ENCODE measurements at regions not wholly inside any gene's neighbourhood (a gene's known extent, or its start where the extent isn't known, plus 50 kb on each side); places are given as distances from the start of the nearest gene placed in this dataset.
A peak's percentile ranks its signal among the peaks of the same experiment; 100 is the strongest.
"Not testable (repeated sequence)": the region's sequence is repeated elsewhere in the genome, so short reads cannot be mapped to it uniquely, and the experiment has no call there.

DNA sequence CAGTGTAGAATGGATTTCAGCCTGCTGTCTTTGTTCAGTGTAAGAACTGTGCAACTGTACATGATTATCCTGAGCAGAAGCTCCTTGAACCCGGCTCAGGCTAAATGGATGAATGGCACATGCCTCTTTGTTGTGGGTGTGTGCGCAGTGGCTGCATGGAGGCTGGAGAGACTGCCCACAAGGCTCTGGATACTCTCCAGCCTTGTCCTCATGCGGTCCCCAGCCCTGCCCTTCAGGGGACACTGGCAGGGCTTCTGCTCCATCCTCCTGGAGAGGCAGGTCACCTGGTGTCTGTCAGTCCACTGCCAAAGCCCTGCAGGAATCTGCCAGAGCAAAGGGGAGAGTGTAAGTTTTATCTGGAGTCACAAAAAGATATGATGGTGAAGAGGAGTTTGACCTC, 241.7 kb upstream of the EXOC2 start:
- no peak for DNase-seq
- TF ChIP-seq POLR2A (IDR thresholded peaks at IDR 0.05; ENCODE audit: low read length) (no peak), GATA1 (IDR thresholded peaks at IDR 0.05; ENCODE audit: low read depth, low read length) (no peak)

DNA sequence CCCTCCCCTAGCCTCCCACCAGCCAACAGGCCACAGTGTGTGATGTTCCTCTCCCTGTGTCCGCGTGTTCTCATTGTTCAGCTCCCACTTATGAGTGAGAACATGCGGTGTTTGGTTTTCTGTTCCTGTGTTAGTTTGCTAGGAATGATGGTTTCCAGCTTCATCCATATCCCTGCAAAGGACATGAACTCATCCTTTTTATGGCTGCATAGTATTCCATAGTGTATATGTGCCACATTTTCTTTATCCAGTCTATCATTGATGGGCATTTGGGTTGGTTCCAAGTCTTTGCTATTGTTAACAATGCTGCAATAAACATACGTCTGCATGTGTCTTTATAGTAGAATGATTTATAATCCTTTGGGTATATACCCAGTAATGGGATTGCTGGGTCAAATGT, 239.0 kb upstream of the EXOC2 start:
- DNase-seq = not testable (repeated sequence)

DNA sequence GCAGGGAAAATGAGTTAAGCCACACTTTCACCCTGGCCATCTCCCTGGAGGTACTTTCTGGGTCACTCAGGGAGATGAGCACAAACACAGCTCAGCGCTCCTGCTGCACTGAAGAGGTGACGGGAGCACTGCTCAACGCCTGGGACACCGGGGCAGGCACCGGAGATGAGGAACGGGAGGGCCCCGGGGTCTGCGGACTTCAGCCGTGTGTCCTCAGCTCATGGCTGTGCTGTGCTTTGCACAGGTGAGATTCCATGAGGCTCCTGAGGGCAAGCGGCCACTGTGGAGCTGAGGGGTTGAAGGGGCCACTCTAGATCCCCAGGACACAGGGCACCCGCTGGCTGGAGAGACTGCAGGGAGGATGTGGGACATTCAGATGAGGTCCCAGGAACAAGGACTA, 234.2 kb upstream of the EXOC2 start:
- DNase-seq = no peak
- no peak for TF ChIP-seq GATA1 (IDR thresholded peaks at IDR 0.05; ENCODE audit: low read depth, low read length)
- TF ChIP-seq POLR2A (IDR thresholded peaks at IDR 0.05; ENCODE audit: low read length) = no peak

DNA sequence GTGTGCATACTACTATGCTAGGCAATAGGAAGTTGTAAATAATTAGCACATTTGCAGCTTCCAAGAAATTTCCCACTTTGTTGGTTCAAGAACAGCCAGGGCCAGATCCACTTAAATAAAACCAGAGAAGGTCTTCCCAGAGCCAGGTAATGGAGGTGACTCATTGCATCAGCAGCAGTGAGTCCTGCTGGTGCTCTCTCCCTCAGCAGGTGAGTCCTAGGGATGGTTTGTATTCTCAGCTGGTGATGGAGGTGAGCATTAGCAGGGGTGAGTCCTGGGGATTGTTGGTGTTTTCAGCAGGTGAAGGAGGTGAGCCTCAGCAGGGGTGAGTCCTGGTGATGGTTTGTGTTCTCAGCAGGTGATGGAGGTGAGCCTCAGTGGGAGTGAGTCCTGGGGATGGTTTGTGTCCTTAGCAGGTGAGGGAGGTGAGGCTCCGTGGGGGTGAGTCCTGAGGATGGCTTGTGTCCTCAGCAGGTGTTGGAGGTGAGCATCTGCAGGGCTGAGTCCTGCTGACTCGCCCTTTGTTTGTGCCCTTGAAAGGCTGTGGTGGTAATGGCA, 232.8 kb upstream of the EXOC2 start:
- no peak for TF ChIP-seq GATA1 (IDR thresholded peaks at IDR 0.05; ENCODE audit: low read depth, low read length)
- TF ChIP-seq POLR2A (IDR thresholded peaks at IDR 0.05; ENCODE audit: low read length) = no peak
- no peak for DNase-seq

DNA sequence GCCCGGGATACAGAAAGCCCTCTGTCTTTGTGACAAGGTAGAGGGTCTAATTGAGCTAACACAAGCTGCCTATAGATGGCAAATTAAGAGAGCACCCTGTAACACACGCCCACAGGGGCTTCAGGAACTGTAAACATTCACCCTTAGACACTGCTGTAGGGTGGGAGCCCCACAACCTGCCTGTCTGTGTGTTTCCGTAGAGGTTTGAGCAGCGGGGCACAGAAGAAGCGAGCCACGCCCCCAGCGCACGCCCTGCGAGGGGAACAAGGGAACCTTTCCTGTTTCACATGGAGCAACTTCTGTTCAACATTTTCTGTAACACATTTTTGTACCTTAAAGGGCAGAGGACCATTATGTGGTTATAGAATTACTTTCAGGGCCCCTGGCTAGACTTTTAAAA, 231.7 kb upstream of the EXOC2 start:
- no peak for TF ChIP-seq POLR2A (IDR thresholded peaks at IDR 0.05; ENCODE audit: low read length)
- no peak for TF ChIP-seq GATA1 (IDR thresholded peaks at IDR 0.05; ENCODE audit: low read depth, low read length)
- DNase-seq = no peak

DNA sequence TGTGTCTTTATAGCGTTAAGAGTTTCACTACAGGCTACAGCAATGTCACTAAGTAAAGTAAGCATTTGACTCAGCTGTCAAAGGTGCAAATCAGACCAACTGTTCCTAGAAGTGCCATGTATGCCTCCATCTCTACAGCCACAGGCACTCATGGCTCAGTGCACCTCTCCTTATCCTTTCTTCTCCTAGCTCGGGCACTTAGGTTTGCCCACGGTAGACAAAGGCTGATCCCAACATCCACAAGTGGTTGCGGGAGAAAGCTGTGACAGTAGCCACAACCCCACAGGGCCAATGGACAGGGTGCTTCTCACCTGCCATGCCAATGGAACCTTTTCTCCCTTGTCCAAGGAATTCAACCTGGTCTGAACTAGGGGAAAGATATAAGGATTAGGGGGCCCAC, 228.5 kb upstream of the EXOC2 start:
- no peak for DNase-seq
- TF ChIP-seq POLR2A (IDR thresholded peaks at IDR 0.05; ENCODE audit: low read length) (no peak), GATA1 (IDR thresholded peaks at IDR 0.05; ENCODE audit: low read depth, low read length) (no peak)

DNA sequence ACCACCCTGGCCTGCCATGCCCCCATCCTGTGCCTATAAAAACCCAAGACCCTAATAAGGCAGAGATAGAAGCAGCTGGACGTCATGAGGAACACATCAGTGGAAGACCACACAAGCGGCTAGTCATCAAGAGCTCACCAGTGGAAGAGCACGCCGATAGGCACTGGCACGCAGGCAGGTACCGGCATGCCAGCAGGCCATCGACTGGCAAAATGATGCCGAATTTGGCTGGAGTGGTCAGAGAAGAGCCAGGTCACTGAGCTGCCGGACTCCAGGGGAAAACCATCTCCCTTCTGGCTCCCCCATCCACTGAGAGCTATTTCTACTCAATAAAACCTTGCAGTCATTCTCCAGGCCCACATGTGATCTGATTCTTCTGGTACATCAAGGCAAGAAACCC, 227.6 kb upstream of the EXOC2 start:
- TF ChIP-seq POLR2A (IDR thresholded peaks at IDR 0.05; ENCODE audit: low read length) = no peak
- no peak for TF ChIP-seq GATA1 (IDR thresholded peaks at IDR 0.05; ENCODE audit: low read depth, low read length)
- no peak for DNase-seq

DNA sequence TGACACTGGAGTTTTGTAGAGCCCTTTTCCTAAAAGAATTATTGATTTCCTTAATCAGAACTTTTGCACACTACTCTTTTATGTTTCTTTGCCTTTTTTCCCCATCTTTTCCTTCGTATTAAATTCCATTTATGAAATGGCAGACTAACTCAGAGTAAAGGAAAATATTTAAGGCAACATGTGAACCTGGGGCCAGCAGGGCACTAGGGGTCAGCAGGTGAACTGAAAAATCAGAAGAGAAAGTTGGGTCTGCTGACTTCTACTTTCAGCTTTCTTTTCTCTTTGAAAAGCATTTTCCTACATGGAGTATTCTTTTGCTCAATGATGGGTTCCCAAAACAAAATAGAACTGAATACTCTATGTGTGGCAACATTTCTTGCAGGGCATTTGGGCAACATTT, 226.6 kb upstream of the EXOC2 start:
- TF ChIP-seq GATA1 (IDR thresholded peaks at IDR 0.05; ENCODE audit: low read depth, low read length) (no peak), POLR2A (IDR thresholded peaks at IDR 0.05; ENCODE audit: low read length) (no peak)
- no peak for DNase-seq

DNA sequence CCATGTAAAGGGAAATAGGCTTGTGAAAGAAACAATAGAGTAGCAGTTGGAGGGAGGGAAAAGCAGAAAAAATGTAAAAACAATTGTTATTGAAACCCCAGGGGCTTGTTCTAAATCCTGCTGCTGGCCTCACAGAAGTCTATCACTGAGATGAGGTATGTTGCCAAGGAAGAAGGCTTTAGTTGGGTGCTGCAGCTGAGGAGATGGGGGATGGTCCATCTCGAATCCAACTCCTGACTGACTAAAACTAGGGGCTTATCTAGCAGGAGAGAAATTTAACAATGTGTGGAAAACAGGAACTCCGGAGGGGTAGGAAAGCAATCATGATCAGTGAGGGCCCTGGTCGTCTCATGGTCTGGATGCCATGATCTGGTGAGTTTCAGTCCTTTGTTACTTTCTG, 225.0 kb upstream of the EXOC2 start:
- no peak for DNase-seq
- TF ChIP-seq GATA1 (IDR thresholded peaks at IDR 0.05; ENCODE audit: low read depth, low read length) = no peak
- TF ChIP-seq POLR2A (IDR thresholded peaks at IDR 0.05; ENCODE audit: low read length) = no peak

DNA sequence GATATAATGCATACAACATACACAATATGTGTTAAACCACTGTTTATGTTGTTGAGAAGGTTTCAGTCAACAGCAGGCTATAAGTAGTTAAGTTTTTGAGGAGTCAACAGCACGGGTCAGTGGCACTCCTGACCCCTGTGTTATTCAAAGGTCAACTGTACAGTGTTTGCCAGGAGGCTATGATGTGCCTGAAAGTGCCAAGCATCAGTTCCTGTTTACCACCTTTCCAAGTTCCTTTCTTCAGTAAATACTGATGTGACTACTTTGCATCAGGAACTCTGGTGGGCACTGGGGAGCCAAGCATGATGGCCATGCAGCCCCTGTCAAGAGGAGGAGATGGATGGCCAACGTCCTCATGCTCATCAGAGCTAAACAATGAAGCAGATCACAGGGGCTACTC, 224.4 kb upstream of the EXOC2 start:
- DNase-seq = no peak
- TF ChIP-seq GATA1 (IDR thresholded peaks at IDR 0.05; ENCODE audit: low read depth, low read length) (no peak), POLR2A (IDR thresholded peaks at IDR 0.05; ENCODE audit: low read length) (no peak)

DNA sequence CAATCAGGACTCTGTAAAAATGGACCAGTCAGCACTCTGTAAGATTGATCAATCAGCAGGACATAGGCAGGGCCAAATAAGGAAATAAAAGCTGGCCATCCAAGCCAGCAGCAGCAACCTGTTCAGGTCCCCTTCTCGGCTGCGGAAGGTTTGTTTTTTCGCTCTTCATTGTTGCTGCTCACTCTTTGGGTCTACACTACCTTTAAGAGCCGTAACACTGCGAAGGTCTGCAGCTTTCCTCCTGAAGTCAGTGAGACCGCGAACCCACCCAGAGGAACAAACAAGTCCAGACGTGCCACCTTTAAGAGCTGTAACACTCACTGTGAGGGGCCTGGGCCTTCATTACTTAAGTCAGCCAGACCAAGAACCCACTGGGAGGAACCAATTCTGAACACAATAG, 223.2 kb upstream of the EXOC2 start:
- no peak for TF ChIP-seq POLR2A (IDR thresholded peaks at IDR 0.05; ENCODE audit: low read length)
- TF ChIP-seq GATA1 (IDR thresholded peaks at IDR 0.05; ENCODE audit: low read depth, low read length) = no peak
- no peak for DNase-seq

DNA sequence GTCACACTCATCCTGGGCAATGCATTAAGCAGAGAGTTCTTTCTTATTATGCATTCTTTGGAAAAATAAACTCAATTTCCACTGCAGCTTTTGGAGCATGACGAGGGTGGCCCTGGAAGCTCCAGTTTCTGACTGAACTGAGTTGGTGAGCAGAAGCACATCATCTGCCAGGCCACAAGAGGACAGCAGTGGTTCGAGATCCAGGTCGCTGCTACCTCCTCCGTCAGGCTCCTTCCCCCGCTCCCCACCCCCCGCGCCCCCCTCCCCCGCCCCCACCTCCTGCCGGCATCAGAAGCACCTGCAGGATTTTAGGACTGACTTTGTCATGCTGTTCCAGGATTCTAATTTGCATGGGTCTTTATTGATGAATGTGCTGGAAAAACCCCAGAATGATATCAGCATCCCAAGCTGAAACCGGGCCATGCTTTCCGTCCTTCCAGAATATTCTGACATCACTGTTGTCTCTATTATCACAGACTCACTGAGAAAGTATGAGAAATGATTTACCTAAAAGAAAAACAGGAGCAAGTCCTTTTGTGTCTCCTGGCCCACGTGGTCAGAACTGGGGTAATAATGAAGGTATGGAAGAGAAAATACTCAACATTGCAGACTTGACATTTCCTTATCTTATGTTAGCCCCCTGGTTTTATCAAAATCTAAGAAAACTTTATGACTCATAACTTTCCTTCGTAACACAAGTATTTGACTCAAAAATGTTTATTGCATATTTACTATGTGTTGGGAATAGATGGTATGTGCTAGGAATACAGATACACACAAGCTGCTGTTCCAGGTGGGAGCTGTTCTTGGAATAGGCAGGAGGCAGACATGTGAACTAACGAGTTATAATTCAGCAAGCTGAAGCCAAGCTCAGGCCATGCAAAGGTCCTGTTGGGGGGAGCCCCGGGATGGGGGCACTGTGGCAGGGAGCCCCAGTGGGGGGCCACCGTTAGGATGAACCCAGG, 220.2 kb upstream of the EXOC2 start:
- DNase-seq = no peak
- TF ChIP-seq GATA1 (IDR thresholded peaks at IDR 0.05; ENCODE audit: low read depth, low read length) = no peak
- TF ChIP-seq POLR2A (IDR thresholded peaks at IDR 0.05; ENCODE audit: low read length) = no peak

DNA sequence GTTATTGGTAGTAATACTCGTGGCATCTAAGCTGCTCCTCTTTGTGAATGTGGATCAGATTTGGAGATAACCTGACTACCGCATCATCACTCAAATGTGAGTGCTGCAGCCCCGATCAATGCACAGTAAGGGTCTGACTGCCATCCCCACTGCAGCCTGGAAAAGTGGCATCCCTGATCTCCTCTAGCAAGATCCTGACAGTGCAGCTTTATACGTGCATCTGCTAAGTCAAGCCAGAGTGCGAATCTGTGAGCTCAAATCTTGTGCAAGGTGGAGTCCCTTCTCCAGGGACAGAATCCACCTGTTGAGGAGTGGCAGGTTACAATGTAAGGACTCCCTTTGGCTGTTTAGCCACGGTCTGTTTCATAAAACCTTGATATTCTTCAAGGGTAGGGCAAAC, 215.0 kb upstream of the EXOC2 start:
- TF ChIP-seq GATA1 (IDR thresholded peaks at IDR 0.05; ENCODE audit: low read depth, low read length) = no peak
- TF ChIP-seq POLR2A (IDR thresholded peaks at IDR 0.05; ENCODE audit: low read length) = no peak

DNA sequence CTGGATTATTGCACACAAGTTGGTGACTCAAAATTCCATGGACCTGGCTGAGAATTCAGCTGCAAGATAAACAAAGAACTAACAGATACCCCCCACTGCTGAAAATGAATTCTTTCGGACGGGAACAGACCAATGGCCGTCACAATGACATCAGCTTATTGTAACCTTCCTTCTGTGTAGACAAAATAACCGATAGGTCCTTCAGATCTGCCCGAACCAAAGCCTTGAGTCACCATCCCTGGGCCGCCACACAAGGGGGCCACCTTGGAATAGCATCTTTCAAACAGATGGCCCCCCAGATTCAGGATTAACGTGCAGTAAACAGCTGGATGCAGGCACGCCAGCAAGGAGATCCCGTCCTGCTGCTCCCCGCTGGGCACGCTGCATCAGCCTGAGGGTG, 214.0 kb upstream of the EXOC2 start:
- no peak for TF ChIP-seq POLR2A (IDR thresholded peaks at IDR 0.05; ENCODE audit: low read length)
- TF ChIP-seq GATA1 (IDR thresholded peaks at IDR 0.05; ENCODE audit: low read depth, low read length) = no peak
- DNase-seq = no peak

More for the DNA sequence above, 215.0 kb upstream of the EXOC2 start:
- no peak for DNase-seq

DNA sequence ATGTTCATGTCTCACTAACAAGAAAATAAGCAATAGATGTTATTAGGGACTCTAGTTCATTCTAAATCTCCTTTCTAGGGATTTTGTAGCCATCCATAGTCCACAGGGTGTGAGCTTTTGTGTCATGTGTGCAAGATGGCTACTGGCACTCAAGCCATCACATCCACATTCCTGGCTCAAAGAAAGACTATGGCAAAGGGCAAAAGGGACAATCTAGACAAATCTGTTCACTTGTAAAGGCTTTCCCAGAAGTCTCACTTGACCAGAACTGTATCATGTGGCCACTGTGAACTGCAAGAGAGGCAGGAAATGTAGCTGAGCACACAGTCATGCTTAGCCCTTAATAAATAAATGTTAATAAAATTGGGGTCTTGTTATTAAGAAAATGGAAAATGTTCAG, 212.6 kb upstream of the EXOC2 start:
- peak; percentile 32 to 33 for DNase-seq

More for the DNA sequence above, 212.6 kb upstream of the EXOC2 start:
- no peak for TF ChIP-seq POLR2A (IDR thresholded peaks at IDR 0.05; ENCODE audit: low read length)
- no peak for TF ChIP-seq GATA1 (IDR thresholded peaks at IDR 0.05; ENCODE audit: low read depth, low read length)
